ENCODE measurements at regions not wholly inside any gene's neighbourhood (a gene's known extent, or its start where the extent isn't known, plus 50 kb on each side); places are given as distances from the start of the nearest gene placed in this dataset.

GRCh38 chr1:200317236-200317635, 92.6 kb downstream of the ZNF281 start:
- WGBS, 3 donors = 80 to 90% (median 83%) methylated on average over 2 of the region's 2 CpGs
- Histone ChIP-seq H3K27ac (no peak overlapping the region), H3K36me3 (ENCODE audit: insufficient read depth in 1 of 2, low read depth in 1 of 2) (no peaks in the 10 kb centered on the region), H3K27me3 (ENCODE audit: insufficient read depth in 3 of 3, low read length in 2 of 3) (peaks cover 0 to 15% (median 2%) of the 10 kb centered on the region in 3 donors), H3K4me1 (no peaks in the 10 kb centered on the region), H3K9me3 (no peaks in the 10 kb centered on the region), H3K4me3 (no peak overlapping the region)
- ATAC-seq (no peak), DNase-seq (no peak)
- TF ChIP-seq CTCF (IDR thresholded peaks at IDR 0.05) = no peak
- intact Hi-C loops (cut with DNase I) = no loop called here

- Histone ChIP-seq H3K27me3 (ENCODE audit: insufficient read depth in 3 of 3, low read length in 2 of 3) (peaks cover 0 to 17% (median 2%) of the 10 kb centered on the region in 3 donors), H3K4me3 (no peak overlapping the region), H3K27ac (no peak overlapping the region), H3K36me3 (ENCODE audit: insufficient read depth in 1 of 2, low read depth in 1 of 2) (no peaks in the 10 kb centered on the region), H3K4me1 (no peaks in the 10 kb centered on the region), H3K9me3 (no peaks in the 10 kb centered on the region)
- DNase-seq = no peak
- no peak for TF ChIP-seq CTCF (IDR thresholded peaks at IDR 0.05)
- 31 to 32% (median 32%) methylated on average over 7 of the region's 7 CpGs for WGBS, 3 donors
- intact Hi-C loops (cut with DNase I) = no loop called here
- ATAC-seq = no peak
These were observed 93.6 kb downstream of the ZNF281 start for GRCh38 chr1:200316148-200316803.

GRCh38 chr1:200314085-200314750, 95.6 kb downstream of the ZNF281 start:
- 66 to 72% (median 66%) methylated on average over 5 of the region's 5 CpGs for WGBS, 3 donors
- H3K27me3 ChIP-seq (ENCODE audit: insufficient read depth in 3 of 3, low read length in 2 of 3) = peaks cover 0 to 17% (median 2%) of the 10 kb centered on the region in 3 donors
- no peaks in the 10 kb centered on the region for H3K9me3 ChIP-seq
- DNase-seq (no peak), ATAC-seq (no peak)
- no peak overlapping the region for H3K27ac ChIP-seq
- TF ChIP-seq CTCF (IDR thresholded peaks at IDR 0.05) = no peak
- no peaks in the 10 kb centered on the region for H3K36me3 ChIP-seq (ENCODE audit: insufficient read depth in 1 of 2, low read depth in 1 of 2)
- H3K4me1 ChIP-seq = no peaks in the 10 kb centered on the region
- no peak overlapping the region for H3K4me3 ChIP-seq
- intact Hi-C loops (cut with DNase I) = no loop called here

- ATAC-seq = no peak
- intact Hi-C loops (cut with DNase I) = no loop called here
These were observed 98.6 kb downstream of the ZNF281 start for GRCh38 chr1:200311256-200311655.

More at GRCh38 chr1:200311256-200311655, 98.6 kb downstream of the ZNF281 start:
- H3K4me3 ChIP-seq = no peak overlapping the region
- H3K27me3 ChIP-seq (ENCODE audit: insufficient read depth in 3 of 3, low read length in 2 of 3) = peaks cover 0 to 17% (median 2%) of the 10 kb centered on the region in 3 donors
- no peak overlapping the region for H3K27ac ChIP-seq
- H3K36me3 ChIP-seq (ENCODE audit: insufficient read depth in 1 of 2, low read depth in 1 of 2) = no peaks in the 10 kb centered on the region
- no peak for TF ChIP-seq CTCF (IDR thresholded peaks at IDR 0.05)
- DNase-seq = no peak
- H3K9me3 ChIP-seq = no peaks in the 10 kb centered on the region
- WGBS, 3 donors = 95 to 100% (median 97%) methylated on average over 1 of the region's 1 CpG
- no peaks in the 10 kb centered on the region for H3K4me1 ChIP-seq
